ENCODE measurements at regions not wholly inside any gene's neighbourhood (a gene's known extent, or its start where the extent isn't known, plus 50 kb on each side); places are given as distances from the start of the nearest gene placed in this dataset.

DNA sequence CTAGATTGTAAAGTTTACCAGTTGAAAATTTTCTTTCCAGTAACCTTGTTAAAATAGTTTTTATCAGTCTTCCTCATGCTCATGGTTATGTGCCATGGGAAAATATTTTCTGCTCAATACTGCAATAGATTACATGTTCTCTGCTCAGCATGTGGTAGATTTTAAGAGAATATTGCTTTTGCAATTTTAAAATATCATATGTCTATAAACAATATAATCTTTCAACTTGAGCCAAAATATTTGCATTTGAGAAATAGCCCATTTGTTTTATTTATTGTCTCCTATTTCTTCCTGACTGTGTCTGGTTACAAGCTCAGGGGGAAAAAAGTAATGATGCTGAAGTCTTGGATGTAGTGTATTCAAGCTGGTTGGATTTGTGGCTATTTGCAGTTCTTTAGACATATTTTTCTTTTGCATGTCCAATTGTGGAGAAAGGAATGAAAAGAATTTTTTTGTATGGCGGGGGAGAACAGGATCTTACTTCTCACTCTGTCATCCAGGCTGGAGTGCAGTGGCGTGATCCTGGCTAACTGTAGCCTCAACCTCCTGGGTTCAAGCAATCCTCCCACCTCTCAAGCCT is 342.6 kb upstream of the NAV3 start:
- DNase-seq: no peak

DNA sequence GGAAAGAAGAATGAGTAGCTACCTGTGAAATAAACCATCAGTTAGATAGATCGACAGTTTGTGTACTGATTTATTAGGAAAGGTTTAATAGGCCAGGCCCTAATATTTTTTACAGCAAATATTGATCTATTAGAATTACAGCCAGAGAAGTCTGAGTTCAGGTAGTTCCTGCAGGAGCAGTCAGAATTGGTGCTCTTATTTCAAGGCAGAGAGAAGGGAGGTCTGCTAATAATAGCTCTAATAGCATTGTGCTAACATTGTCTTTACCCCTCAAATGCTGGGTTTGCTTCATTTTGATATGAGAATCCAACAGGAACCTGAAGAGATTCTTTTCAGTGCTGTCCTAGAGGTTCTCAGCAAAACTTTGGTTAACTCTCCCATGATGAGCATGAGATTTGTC is 343.8 kb upstream of the NAV3 start:
- no peak for DNase-seq

DNA sequence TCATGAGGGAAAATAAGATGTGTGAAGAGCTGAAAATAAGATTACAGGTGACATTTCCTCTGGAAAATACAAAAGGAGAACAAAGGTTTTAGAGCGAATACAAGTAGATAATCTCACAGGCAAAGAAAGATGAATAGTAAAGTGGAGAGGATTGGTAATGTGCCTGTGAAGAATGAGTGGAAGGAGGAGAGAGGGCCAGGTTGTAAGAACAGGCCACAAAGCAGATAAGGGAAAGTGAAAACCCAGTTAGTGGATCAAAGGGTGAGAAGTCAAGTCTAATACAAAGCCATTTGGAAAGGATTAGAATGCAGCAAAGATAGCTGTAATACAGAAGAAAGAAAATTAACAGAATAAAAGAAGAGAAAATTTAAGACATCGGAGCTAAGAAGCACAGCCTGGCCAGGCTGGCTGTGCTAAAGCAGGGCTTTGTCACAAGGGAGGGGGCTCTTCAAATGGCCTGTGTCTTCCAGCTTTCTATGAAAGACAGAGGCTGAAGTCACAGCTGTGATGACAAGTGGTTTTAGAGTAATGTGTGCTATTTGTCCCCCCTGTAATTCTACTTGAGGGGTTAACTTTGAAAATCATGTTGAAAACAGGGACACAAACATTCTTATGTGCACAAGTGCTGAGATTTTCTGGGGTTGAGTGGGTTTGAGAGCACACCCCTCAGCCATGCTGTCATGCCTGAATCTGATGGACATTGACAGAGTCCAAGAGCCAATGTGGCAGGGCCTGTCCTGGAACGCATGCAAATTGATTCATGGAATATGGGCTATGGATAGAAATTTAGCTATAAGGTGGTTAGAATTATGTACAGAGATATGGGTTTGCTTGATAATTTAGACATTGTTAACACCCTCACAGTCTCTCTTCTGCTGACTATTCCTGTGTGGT is 344.5 kb upstream of the NAV3 start:
- DNase-seq: no peak

DNA sequence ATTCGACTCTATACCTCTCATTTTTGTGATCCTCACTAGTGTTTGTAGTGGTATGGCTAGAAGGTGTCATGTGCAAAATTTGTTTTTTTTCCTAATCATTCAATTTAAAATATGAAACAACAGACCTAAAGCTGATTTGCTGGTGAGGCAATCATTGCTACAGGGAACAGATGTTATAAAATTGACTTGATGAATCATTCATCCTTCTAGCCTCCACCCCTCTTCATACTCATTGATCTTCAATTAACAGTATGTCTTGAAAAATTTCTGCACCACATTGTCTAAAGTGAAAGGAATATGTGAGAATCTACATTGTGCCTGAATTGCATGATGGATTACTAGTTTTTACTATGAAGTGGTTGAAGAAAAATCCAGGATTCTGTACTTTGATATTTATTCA is 349.0 kb upstream of the NAV3 start:
- DNase-seq: no peak

DNA sequence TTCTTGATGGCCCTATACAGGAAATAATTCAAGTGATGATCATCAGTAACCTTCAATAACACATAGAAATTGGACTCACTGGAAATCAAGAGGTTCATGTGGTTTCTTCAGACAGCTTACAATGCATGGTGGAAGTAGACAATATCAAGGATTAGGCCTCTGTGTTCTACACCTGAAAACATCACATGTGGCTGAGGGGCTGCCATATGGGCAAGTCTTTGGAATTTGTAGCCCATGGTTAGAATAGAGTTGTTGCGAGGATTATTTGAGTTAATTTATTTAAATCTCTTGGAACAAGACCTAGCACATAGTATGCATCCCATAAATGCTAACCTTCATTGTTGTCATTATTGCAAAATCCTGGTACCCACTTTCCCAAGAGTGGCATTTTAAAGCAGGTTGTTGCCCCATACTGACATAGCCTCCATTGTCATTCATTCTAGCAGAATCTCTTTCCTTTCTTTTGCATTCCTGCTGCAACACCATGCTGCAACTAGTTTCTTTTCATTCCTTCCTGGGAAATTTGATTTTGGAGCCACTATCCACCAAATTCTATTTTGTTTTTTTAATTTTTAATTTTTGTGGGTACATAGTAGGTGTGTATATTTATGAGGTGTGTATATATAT is 352.7 kb upstream of the NAV3 start:
- DNase-seq: no peak

DNA sequence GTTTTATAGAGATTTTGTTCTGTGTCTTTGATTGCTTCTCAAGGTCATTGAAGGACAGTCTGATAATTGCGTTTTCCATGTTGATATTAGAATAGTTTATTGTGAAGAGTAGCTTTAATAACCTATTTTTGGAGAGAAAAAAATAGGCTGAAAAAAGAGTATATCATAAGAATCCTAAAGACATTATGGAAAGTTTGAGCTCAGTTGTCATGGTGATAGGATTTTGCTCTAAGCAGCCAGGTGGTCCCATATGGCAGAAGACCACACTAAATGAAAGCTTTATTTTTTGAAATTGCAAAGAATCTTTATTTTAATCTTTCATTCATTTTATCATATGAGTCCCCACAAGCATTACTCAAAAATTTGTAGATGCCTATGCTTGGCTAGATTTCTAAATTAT is 358.9 kb upstream of the NAV3 start:
- DNase-seq: no peak

DNA sequence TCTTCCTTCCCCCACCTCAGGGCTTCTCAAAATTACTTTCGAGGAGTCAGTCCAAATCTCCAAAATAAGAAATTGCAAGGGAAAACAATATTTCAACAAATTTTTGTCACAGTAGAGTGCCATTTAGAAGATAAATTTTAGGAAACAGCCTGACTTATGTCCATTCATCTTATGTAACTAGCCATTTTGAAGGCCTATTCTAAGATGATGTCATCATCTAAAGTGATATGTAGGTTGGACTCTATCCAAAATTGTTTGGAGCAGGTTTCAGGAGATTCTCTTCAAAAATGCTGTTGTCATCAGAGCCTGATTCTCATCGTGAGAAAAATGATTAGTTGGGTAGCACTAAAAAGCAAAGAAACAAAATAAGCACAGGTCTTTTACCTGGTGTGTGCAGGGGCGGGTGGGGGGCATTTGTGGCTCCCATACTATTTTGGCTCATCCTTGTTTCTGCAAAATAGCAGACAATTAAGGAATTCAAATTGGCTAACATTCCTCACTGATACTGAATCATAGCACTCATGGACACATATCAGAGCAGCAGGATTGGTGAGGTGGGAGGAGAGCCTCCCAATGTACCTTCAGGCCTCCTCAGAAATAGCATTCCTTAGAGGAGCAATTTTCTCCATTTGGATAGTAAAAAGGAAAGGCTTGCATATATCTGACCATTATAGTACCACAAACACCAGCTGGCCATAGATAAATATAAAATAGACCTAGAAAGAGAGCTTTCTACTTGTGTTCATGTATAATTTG is 360.9 kb upstream of the NAV3 start:
- DNase-seq: no peak

DNA sequence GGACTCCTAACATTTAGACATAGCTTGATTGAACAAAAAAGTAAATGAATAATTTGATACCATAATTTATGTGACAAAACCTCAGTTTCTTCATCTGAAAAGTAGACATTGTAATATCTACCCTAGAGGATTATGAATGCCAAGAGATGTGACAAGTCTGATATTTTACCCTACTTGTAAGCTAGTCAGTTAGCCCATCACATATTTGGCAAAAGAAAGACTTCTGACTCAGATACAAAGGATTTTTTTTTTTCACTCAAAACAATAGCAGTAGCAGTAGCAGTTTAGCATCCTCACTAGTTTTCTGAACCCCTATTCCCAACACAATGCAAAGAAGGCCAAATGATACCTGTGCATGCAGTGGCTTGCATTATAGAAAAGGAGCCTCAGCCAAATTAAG is 377.3 kb upstream of the E2F7 start:
- DNase-seq: no peak

DNA sequence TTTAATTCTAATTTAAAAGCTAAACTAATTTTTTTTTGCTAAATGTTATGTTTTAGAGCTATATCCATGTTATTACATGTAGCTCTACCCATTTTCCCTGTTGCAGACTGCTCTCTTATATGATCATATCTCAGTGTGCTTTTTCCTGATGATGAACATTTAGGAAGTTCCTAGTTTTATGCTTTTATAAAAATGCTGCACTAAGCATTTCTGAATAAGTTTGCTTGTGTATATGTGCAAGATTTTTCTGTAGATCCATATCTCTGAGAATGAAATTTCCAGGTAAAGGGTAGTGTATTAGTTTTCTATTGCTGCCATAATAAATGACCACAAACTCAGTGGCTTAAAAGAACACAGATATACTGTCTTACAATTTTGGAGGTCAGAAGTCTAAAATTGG is 374.4 kb upstream of the E2F7 start:
- no peak for DNase-seq

DNA sequence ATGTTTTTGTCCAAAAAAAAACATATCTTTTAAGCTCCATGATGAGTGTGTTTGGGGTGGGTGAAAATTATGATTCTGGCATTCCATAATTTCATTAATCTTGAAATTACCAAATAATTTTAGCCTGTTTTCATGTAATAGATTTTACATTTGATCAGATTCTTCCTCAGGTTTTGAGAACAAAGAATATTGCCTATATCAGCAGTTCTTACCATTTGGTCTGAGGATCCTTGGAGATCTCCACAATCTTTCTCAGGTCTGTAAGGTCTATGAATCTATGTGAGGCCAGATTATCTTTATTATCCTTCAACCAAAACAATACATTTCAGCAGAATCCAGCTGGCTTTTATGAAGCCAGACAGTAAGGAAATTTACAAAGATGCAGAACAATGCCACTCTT is 373.3 kb upstream of the E2F7 start:
- no peak for DNase-seq

DNA sequence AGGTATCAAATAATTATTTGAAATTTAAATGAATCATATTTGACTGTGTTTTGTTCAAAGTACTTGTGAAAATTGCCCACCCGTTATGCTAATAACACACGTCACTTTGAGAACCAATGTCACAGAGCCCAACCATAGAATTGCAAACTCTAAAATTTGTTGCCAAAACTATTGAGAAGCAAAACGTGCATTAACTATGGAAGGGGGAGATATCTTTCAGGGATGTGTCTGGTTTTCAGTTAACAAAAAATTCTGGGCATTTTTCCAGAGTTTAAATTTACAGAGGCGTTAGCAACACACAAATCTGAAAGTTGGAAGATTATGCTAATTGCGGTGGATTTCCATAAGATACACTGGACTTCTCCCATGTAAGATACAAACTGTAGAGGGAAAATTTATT is 371.8 kb upstream of the E2F7 start:
- no peak for DNase-seq

DNA sequence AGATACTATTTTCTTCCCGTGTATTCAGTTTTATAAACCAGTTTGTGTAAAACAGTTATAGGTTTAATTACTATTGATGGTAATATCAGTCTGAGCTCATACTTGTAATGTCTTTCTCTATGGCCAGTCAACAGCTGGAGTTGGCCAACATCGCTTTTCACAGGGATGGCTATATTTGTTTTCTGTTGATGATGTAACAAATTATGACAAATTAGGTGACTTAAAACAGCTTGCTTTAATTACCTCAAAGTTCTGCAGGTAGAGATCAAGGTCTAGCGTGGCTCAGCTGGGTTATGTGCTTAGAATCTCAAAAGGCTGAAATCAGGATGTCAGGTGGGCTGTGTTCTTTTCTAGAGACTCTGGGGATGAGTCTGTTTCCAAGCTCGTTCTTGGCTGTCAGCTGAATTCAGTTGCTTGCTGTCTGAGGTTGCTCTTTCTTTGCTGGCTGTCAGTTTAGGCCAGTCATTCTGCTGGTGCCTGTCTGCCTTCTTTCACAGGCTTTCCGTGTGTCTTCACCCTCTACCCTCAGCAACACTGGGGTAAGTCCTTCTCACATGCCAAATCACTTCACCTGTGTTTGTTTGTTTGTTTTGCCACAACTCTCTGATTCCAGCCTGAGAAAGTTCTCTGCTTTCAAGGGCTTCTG is 370.2 kb upstream of the E2F7 start:
- no peak for DNase-seq

DNA sequence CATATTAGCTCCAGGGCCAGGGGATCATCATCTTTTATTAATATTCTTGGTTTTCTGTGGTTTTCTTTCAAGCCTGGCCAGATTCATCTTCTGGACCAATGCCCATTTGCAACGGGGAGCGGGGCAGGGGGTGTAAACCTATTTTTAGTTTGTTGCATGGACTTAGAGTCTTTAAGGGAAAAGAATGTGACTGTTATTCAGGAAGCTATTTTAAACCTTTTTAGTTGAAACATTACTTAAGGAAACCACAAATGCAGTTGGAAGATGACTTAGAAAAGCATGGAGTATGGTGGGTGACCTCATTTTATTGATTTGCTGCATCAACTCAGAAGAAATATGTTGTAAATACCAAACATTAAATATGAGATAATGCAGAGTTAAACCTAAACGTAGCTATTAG is 368.4 kb upstream of the E2F7 start:
- no peak for DNase-seq

DNA sequence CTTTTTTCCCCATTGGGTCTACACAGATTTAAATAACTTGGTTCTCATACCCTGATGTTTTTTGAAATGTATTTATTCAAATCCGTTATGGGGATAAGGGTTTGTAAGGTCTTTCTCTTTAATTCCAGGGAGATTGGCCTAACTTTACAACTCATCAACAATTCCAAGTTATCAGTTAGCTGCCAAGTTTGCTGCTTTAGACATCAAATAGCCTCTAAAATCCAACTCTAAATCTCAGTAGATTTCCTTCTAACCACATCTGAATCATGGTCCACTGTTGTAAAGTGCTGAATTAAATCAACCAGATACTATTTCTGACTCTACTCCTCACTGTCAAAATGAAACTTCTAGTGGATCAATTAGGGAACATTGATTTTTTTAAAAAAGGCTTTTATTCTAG is 364.1 kb upstream of the E2F7 start:
- DNase-seq: no peak

DNA sequence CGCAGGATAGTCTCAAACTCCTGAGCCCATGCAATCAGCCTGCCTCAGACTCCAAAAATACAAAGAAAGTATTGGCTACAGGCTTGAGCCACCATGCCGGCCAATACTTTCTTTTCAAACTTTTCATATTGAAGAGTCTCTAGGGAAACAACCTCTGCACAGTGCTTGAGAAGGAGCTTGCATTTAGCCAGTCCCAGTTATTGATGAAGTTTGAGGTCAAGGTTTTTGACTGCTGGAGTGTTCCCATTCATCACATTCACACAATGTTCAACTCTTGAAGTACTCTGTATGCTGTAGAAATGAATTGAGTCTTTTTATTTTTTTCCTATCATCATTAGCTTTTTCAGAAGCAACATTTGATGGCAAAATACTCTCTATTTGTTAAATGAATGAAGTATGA is 355.8 kb upstream of the E2F7 start:
- DNase-seq: no peak

DNA sequence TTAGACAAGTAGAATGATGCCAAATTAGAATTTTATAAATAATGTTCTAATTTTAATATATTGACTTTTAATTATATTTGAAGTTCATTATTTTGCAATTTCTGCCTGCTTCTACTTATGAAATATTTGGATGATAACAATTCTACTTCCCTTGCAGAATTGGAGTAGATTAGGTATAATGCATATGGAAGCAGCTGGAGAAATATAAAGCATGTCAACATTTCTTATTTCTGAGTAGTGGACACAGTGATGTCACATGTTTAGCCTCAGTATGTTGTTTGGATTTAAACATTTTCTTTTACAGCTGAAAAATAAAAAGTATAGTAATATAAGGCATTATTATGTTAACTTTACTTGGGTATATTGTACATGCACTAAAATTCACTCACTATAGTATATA is 344.2 kb upstream of the E2F7 start:
- DNase-seq: no peak

DNA sequence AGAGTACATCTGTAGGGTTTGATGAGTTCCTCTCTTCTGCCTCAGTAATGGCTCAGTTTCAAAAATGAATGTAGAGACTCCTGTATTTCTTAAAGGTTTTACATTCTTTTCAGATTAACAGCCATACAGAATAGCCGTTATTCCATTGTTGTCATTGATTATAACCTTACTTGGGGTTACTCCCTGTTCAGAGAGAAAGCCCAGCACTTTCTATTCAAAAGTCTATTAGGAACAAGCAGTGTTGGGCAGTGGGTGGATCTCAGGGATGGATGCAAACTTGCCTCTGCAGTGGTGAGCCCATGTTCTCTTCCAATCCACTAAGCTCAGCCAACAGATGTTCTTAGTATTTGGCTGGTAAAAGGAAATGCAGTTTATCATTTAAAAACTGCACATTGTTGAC is 342.6 kb upstream of the E2F7 start:
- DNase-seq: no peak

DNA sequence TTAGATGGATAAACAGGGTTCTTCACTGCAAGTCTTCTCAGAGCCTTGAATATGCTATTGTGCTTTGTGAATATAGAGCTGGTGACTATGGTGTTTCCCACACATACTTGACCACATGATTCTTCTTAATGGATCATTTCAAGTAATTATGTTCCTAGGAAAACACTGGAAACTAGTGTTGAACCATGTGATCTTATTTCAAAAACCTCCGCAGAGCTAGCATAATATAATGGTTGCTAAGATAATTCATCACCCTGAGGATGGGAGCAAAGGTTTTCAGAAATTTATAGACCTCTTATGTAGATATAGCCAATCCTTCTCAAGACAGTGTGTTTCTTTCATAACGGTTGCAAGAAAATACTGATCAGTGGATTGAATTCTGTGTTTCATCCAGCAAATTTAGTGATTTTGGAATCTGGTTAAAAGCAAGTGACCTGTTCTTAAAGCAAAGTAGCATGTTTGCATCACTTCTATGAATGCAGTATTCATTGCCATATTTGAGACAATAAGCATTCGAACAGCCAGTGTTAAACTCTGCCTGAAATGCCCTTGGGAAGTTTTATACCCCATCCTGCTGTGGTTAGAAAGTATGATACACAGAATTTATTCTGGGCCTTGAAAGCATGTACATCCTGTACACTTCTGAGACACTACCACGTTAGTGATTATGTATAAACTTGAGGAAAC is 341.0 kb upstream of the E2F7 start:
- no peak for DNase-seq

DNA sequence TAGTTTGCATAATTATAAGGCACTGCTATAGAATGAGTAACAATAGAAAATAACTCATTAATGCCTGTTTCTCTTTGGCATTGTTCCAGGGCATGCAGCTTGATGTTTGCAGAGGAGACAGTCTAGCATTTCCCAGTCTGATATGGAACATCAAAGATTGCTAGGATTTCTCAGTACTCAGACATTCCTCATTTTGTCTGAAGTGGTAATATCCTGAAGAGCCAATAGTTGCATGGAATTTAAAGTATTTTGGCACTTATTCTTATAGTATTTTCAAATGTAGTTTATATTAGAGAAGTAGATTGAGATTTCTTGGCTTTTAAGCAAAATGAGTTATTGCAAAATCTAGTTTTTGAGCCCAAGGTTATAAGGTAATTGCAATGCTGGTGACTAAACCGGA is 337.3 kb upstream of the E2F7 start:
- DNase-seq: no peak

DNA sequence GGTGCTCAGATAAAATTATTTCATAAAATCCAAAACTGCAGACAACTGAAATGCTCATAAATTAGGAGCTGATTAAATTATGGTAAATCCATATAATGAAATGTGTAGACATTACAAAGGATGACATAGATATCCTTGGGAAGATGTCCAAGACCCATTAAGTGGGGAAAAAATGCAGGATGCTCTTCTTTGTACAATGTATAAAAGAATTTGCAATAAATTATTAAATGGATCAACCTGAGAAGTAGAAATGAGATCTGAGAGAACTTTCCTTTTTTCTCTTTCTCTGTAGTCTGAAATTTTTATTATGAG is 336.4 kb upstream of the E2F7 start:
- no peak for DNase-seq

DNA sequence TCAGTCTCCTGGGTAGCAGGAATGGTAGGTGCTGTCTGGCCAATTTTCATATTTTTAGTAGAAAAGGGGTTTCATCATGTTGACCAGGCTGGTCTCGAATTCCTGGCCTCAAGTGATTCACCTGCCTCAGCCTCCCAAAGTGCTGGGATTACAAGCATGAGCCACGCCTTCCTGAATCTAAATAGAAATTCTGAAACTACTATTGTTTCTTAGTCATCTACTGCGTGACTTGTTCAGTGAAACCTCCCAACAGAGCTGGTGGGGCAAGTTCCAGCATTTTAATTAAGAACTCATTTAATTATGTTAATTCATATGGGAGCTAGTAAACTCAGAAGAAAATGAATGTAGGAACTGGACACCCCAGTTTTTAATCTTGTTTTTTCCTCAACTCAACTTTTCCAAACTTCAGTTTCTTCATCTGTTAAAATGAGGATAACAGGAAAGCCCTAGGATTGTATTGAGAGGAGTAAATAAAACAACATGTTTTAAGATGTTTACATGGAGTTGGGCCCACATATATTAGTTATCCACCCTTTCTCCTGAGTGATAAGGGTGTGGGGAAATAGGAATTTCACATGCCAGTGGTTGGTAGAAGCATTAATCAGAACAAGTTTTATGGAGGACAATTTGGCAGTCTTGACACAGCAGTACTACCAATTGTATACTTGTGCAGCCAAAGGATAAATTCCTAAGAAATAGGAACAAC is 335.8 kb upstream of the E2F7 start:
- DNase-seq: no peak

DNA sequence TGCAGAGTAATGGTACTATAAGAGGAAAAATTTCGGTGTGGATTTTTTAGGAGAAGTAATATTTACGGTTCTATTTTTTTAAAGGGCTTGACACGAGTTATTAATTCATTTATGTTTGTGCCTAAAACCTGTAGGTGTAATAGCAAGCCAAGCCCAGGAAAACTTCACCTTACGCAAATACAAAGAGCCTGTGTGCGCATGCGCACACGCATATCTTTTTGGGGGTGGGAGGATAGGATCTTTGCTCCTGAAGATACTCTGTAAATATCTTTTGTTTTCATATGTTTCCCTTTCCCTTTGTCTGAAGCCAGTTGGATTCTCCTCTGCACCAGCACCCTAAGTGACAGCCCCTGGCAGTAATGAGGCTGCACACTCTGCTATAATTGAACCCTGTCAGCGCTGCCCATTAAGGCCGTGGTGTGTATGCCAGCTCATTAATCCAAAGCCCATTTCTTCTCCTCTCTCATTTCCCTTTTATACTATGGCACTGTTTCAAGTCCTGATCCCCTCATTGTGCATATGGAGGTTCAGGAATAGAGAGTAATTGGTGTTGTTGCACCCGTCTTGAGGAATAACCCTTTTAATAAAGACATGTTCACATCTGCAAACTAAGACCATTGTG is 327.2 kb upstream of the E2F7 start:
- DNase-seq: no peak

Measured in stimulated activated CD4-positive, alpha-beta T cell treated with anti-CD3 and anti-CD28 coated beads, Interleukin-12 subunit alpha, Interleukin-12 subunit beta, amount 100 ng/mL, for 4 hours (primary cell).